Hepatocyte (in vitro differentiated cells): ENCODE measurements at regions not wholly inside any gene's neighbourhood (a gene's known extent, or its start where the extent isn't known, plus 50 kb on each side); places are given as distances from the start of the nearest gene placed in this dataset.

ENCODE experiments used
- EZH2 ChIP-seq: fragments of 200-600 bp; sonication (generic); IDR thresholded peaks from 2 replicates; pipeline ENCODE4 v1.6.1; 2016; ENCODE audit warnings: antibody characterized with exemption, mild to moderate bottlenecking, borderline replicate concordance
- TF ChIP-seq, protein P1 (sequence below): fragments of 200-600 bp; sonication (generic); IDR thresholded peaks from 2 replicates; pipeline ENCODE4 v1.5.1; 2016; ENCODE audit warnings: antibody characterized with exemption, mild to moderate bottlenecking; ENCODE audit not compliant: poor library complexity

DNA sequence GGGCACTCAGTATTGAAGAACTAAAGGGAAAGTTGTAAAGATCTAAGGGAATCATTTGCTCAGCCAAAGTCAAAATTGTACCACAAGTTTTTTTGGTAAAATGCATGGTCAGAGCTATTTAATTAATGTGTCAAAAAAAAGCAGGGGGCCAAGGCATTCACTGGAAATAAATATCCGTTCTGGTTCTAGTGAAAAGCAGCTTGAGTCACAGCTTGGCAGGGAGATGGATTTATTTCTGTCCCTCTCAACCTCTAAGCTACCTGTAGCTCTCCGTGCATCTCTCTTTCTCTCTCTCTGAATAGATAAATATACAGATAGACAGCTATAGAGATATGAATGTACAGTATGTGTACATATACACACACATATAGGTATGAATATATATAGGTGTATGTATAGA lies 554.4 kb upstream of the TMEM132C start:
- TF ChIP-seq, protein P1, sequence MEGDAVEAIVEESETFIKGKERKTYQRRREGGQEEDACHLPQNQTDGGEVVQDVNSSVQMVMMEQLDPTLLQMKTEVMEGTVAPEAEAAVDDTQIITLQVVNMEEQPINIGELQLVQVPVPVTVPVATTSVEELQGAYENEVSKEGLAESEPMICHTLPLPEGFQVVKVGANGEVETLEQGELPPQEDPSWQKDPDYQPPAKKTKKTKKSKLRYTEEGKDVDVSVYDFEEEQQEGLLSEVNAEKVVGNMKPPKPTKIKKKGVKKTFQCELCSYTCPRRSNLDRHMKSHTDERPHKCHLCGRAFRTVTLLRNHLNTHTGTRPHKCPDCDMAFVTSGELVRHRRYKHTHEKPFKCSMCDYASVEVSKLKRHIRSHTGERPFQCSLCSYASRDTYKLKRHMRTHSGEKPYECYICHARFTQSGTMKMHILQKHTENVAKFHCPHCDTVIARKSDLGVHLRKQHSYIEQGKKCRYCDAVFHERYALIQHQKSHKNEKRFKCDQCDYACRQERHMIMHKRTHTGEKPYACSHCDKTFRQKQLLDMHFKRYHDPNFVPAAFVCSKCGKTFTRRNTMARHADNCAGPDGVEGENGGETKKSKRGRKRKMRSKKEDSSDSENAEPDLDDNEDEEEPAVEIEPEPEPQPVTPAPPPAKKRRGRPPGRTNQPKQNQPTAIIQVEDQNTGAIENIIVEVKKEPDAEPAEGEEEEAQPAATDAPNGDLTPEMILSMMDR, result no peak
- no peak for TF ChIP-seq EZH2
